ENCODE measurements at regions not wholly inside any gene's neighbourhood (a gene's known extent, or its start where the extent isn't known, plus 50 kb on each side); places are given as distances from the start of the nearest gene placed in this dataset.

GRCh38 chr1:232414100-232414499, 215.8 kb downstream of the SIPA1L2 start (continued):
- no peak for TF ChIP-seq SIN3A (IDR thresholded peaks at IDR 0.05; ENCODE audit: borderline replicate concordance in 2 of 2, control insufficient read depth in 1 of 2, low read depth in 2 of 2, low read length in 2 of 2)
- no peak for TF ChIP-seq ATF3 (IDR thresholded peaks at IDR 0.05)
- TF ChIP-seq ATF3 (CRISPR knock-in tag; conservative IDR thresholded peaks at IDR 0.05): no peak
- TF ChIP-seq SRSF3 (IDR thresholded peaks at IDR 0.05; ENCODE audit: insufficient read depth, low read length): no peak
- no peak for TF ChIP-seq TRIM24 (IDR thresholded peaks at IDR 0.05)
- TF ChIP-seq FOXJ2 (tag; IDR thresholded peaks at IDR 0.05): no peak
- no peak for TF ChIP-seq ZBTB9 (CRISPR knock-in tag; IDR thresholded peaks at IDR 0.05)
- TF ChIP-seq RBFOX2 (IDR thresholded peaks at IDR 0.05; ENCODE audit: low read depth, low read length): no peak
- no peak for TF ChIP-seq KLF1 (tag; IDR thresholded peaks at IDR 0.05)
- TF ChIP-seq KDM1A (IDR thresholded peaks at IDR 0.05): no peak
- TF ChIP-seq SNRNP70 (optimal IDR thresholded peaks at IDR 0.05; ENCODE audit: low read depth, low read length): no peak

Data from K562 (cell line).